A549 (cell line): ENCODE measurements at regions not wholly inside any gene's neighbourhood (a gene's known extent, or its start where the extent isn't known, plus 50 kb on each side); places are given as distances from the start of the nearest gene placed in this dataset.

ENCODE experiments used
- CEBPB ChIP-seq, 2 experiments: fragments of >200 bp in 1 of 2; sonication (Bioruptor Twin) in 1 of 2; formaldehyde crosslinking in 1 of 2; IDR thresholded peaks; 2 replicates each; pipeline ENCODE4 v1.6.1; 2012 to 2016
- CTCF ChIP-seq: fragments of >200 bp; sonication (Bioruptor Twin); formaldehyde crosslinking; IDR thresholded peaks from 3 replicates; pipeline ENCODE4 v1.5.1; 2016
- ELK1 ChIP-seq: fragments of 150-350 bp; IDR thresholded peaks from 2 replicates; pipeline ENCODE4 v1.6.1; 2014; ENCODE audit warnings: low read depth, mild to moderate bottlenecking, low read length
- EP300 ChIP-seq, 2 experiments: fragments of >200 bp; sonication (Bioruptor Twin); formaldehyde crosslinking; IDR thresholded peaks; 2 replicates in 1 of 2; 3 replicates in 1 of 2; pipeline ENCODE4 v1.6.1; 2016 to 2017
- RARB ChIP-seq: fragments of 250-450 bp; sonication (Bioruptor Pico); IDR thresholded peaks from 2 replicates; pipeline ENCODE4 v1.8.0; 2021; ENCODE audit warnings: mild to moderate bottlenecking, moderate library complexity
- RCOR1 ChIP-seq: fragments of 150-350 bp; IDR thresholded peaks from 2 replicates; pipeline ENCODE4 v1.6.1; 2014; ENCODE audit warnings: antibody characterized with exemption, low read length, low read depth

- TF ChIP-seq EP300 (IDR thresholded peaks at IDR 0.05) (no peak), CTCF (no peak), RCOR1 (no peak), CEBPB (IDR thresholded peaks at IDR 0.05) (no peak), RARB (no peak), ELK1 (no peak)
Measured at GRCh38 chr4:81523672-81524327, 52.1 kb upstream of the RASGEF1B start.
